K562 (cell line): ENCODE measurements at regions not wholly inside any gene's neighbourhood (a gene's known extent, or its start where the extent isn't known, plus 50 kb on each side); places are given as distances from the start of the nearest gene placed in this dataset.

Source experiments
- ATAC-seq: fragments of 200-7000 bp; cut with Tn5 transposase; 3 replicates; pipeline ENCODE4 v1.9.1; 2020; ENCODE audit warnings: moderate library complexity
- BruUV-seq: library from RNA; stranded (reverse); fragments of 400-500 nt; replicated peaks from 2 replicates; lab custom pipeline; 2021; lab: Mats Ljungman, UMichigan
- CTCF ChIA-PET: fragments of 300-600 bp; formaldehyde crosslinking; extraction: SDS; loops from one replicate; lab custom pipeline; 2021; ENCODE audit warnings: low intra/inter-chr PET ratio; lab: Yijun Ruan, JAX
- POLR2A ChIA-PET: fragments of 300-600, 350-650 bp; sonication (Branson Sonifier 250); formaldehyde crosslinking; extraction: SDS; loops from one replicate; lab custom pipeline; 2021; ENCODE audit warnings: antibody characterized with exemption, inconsistent platforms; lab: Yijun Ruan, JAX
- DNase-seq, 4 experiments: peaks; one replicate each; pipeline versions ENCODE4 v3.0.0 to v3.0.0-alpha.2; 2011 to 2018; ENCODE audit warnings: low spot score in 3 of 4, mixed read lengths in 3 of 4; ENCODE audit errors: extremely low read depth in 1 of 4
- FAIRE-seq: peaks from 2 replicates; lab custom pipeline; 2011; peaks lifted over from hg19 to GRCh38; lab: Jason Lieb, UNC
- H2AFZ ChIP-seq: 2 replicates; pipeline ENCODE4 v1.6.0; 2011; ENCODE audit warnings: low read depth, low read length, control low read depth, inconsistent platforms
- H3K27ac ChIP-seq: fragments of 200-600 bp; 3 replicates; pipeline ENCODE4 v1.8.0; 2011; ENCODE audit warnings: low read depth, mild to moderate bottlenecking, control low read depth, inconsistent platforms, low read length, moderate library complexity, mixed read lengths; ENCODE audit errors: extremely low read depth
- H3K27me3 ChIP-seq, 2 experiments: fragments of 300-600 bp in 1 of 2; 2 replicates in 1 of 2; 3 replicates in 1 of 2; pipeline versions ENCODE4 v1.6.0 to v1.8.0; 2011; ENCODE audit warnings: inconsistent platforms in 2 of 2, low read length in 2 of 2, mild to moderate bottlenecking in 1 of 2, mixed read lengths in 1 of 2, moderate library complexity in 1 of 2; ENCODE audit not compliant: control insufficient read depth in 2 of 2, insufficient read depth in 2 of 2
- H3K36me3 ChIP-seq: fragments of 300-600 bp; 3 replicates; pipeline ENCODE4 v1.8.0; 2011; ENCODE audit warnings: mild to moderate bottlenecking, low read length, inconsistent platforms; ENCODE audit not compliant: control insufficient read depth, insufficient read depth
- H3K4me1 ChIP-seq, 2 experiments: fragments of 200-600 bp in 1 of 2; replicated peaks in 1 of 2; 2 replicates in 1 of 2; 3 replicates in 1 of 2; pipeline versions ENCODE4 v1.5.1 to v1.8.0; 2011; ENCODE audit warnings: inconsistent platforms in 2 of 2, low read length in 2 of 2, mild to moderate bottlenecking in 1 of 2, mixed read lengths in 1 of 2, moderate library complexity in 1 of 2; ENCODE audit not compliant: control insufficient read depth in 2 of 2, insufficient read depth in 2 of 2
- H3K4me2 ChIP-seq: 2 replicates; pipeline ENCODE4 v1.6.1; 2011; ENCODE audit warnings: low read length, control low read depth, inconsistent platforms, mixed read lengths; ENCODE audit not compliant: insufficient read depth
- H3K4me3 ChIP-seq: fragments of 200-600 bp; sonication (generic), shearing (Covaris generic); 2 replicates; pipeline ENCODE4 v1.5.1; 2016; ENCODE audit warnings: control low read depth, inconsistent platforms
- H3K79me2 ChIP-seq: fragments of 200-600 bp; 3 replicates; pipeline ENCODE4 v1.8.0; 2011; ENCODE audit warnings: low read length, inconsistent platforms; ENCODE audit not compliant: control insufficient read depth, insufficient read depth
- H3K9ac ChIP-seq, 2 experiments: 2 replicates each; pipeline versions ENCODE4 v1.6.0 to v1.6.1; 2011; ENCODE audit warnings: low read depth in 2 of 2, low read length in 2 of 2, control low read depth in 1 of 2, inconsistent platforms in 1 of 2, mild to moderate bottlenecking in 1 of 2, mixed read lengths in 1 of 2; ENCODE audit not compliant: insufficient read depth in 1 of 2
- H3K9me1 ChIP-seq: one replicate; pipeline ENCODE4 v1.6.0; 2011; ENCODE audit warnings: inconsistent platforms, mild to moderate bottlenecking, low read length, moderate library complexity; ENCODE audit not compliant: control insufficient read depth, insufficient read depth
- H3K9me3 ChIP-seq: replicated peaks from 2 replicates; pipeline ENCODE4 v1.5.1; 2011; ENCODE audit warnings: low read depth, low read length, inconsistent platforms; ENCODE audit not compliant: control insufficient read depth, insufficient read depth
- H4K20me1 ChIP-seq: replicated peaks from 2 replicates; pipeline ENCODE4 v1.6.1; 2011; ENCODE audit warnings: low read length, inconsistent platforms, mixed read lengths; ENCODE audit not compliant: control insufficient read depth, insufficient read depth
- CBFA2T3 ChIP-seq: fragments of 450-650 bp; IDR thresholded peaks from 2 replicates; pipeline ENCODE4 v1.6.1; 2017
- MAZ ChIP-seq, 2 experiments: fragments of 450-650 bp in 1 of 2; sonication (generic) in 1 of 2; formaldehyde crosslinking; IDR thresholded peaks in 1 of 2; conservative IDR thresholded peaks in 1 of 2; 2 replicates each; pipeline versions ENCODE4 v1.4.0 to v1.5.0; 2020; ENCODE audit warnings: mild to moderate bottlenecking in 1 of 2, missing genetic modification reagents in 1 of 2
- NR2C1 ChIP-seq, 2 experiments: fragments of 450-650 bp; IDR thresholded peaks; 2 replicates each; pipeline ENCODE4 v1.6.1; 2017; ENCODE audit warnings: mild to moderate bottlenecking in 2 of 2, antibody characterized with exemption in 1 of 2, inconsistent platforms in 1 of 2, missing compliant biosample characterization in 1 of 2, missing genetic modification characterization in 1 of 2
- NR4A1 ChIP-seq, 2 experiments: fragments of 250-450 bp in 1 of 2; fragments of 450-650 bp in 1 of 2; sonication (Bioruptor Pico) in 1 of 2; IDR thresholded peaks; 2 replicates each; pipeline versions ENCODE4 v1.4.0 to v1.6.1; 2016 to 2020; ENCODE audit warnings: mild to moderate bottlenecking in 2 of 2, missing compliant biosample characterization in 1 of 2, missing genetic modification characterization in 1 of 2, moderate library complexity in 1 of 2
- PCBP2 ChIP-seq: fragments of 200-400 bp; formaldehyde crosslinking; IDR thresholded peaks from 2 replicates; pipeline ENCODE4 v1.6.1; 2018; ENCODE audit warnings: low read length, low read depth, mild to moderate bottlenecking, moderate library complexity; ENCODE audit not compliant: poor library complexity, severe bottlenecking
- PRMT5 ChIP-seq: sonication (generic); formaldehyde crosslinking; IDR thresholded peaks from 2 replicates; pipeline ENCODE4 v1.5.0; 2020; ENCODE audit warnings: missing genetic modification reagents
- SIX5 ChIP-seq, 2 experiments: IDR thresholded peaks; 2 replicates each; pipeline ENCODE4 v1.6.1; 2011; ENCODE audit warnings: low read length in 2 of 2, borderline replicate concordance in 1 of 2, low read depth in 1 of 2, mild to moderate bottlenecking in 1 of 2, moderate library complexity in 1 of 2; ENCODE audit not compliant: insufficient read depth in 1 of 2
- TAF9B ChIP-seq: fragments of 450-650 bp; IDR thresholded peaks from 2 replicates; pipeline ENCODE4 v1.6.1; 2018; ENCODE audit warnings: mild to moderate bottlenecking; ENCODE audit not compliant: partially characterized antibody
- ZNF311 ChIP-seq: fragments of 250-450 bp; sonication (Bioruptor Pico); IDR thresholded peaks from 2 replicates; pipeline ENCODE4 v1.4.0; 2020; ENCODE audit warnings: mild to moderate bottlenecking, moderate library complexity
- ZNF408 ChIP-seq: fragments of 250-450 bp; sonication (Bioruptor Pico); IDR thresholded peaks from 2 replicates; pipeline ENCODE4 v1.4.0; 2020; ENCODE audit warnings: low read depth, mild to moderate bottlenecking, moderate library complexity
- ZNF668 ChIP-seq: fragments of 250-450 bp; sonication (Bioruptor Pico); IDR thresholded peaks from 2 replicates; pipeline ENCODE4 v1.8.0; 2022; ENCODE audit warnings: mild to moderate bottlenecking, inconsistent platforms
- ZNF764 ChIP-seq: fragments of 250-450 bp; sonication (Bioruptor Pico); IDR thresholded peaks from 2 replicates; pipeline ENCODE4 v1.4.0; 2020; ENCODE audit warnings: low read depth, mild to moderate bottlenecking, moderate library complexity
- WGBS: fragments of 100-300 bp; shearing (Covaris generic); methylation state at CpG from one replicate; pipeline ENCODE4 v1.1.6; 2016; ENCODE audit warnings: low coverage, mixed read lengths; ENCODE audit not compliant: insufficient coverage; ENCODE audit errors: missing lambda C conversion rate; 5-methylcytosine and 5-hydroxymethylcytosine counted together
- in situ Hi-C: fragments of 300-500 bp; cut with MboI; formaldehyde crosslinking; loops from 4 replicates; pipeline ENCODE4 v1.15.0; 2018; ENCODE audit warnings: inconsistent platforms, mixed read lengths
- intact Hi-C: fragments of 100-400 bp; cut with micrococcal nuclease; formaldehyde crosslinking; loops from 2 replicates; pipeline ENCODE4 v1.14.2; 2022

GRCh38 chr9:106324591-106325280 lies 538.2 kb upstream of the ZNF462 start:
- Histone ChIP-seq H3K27me3 (no peaks in the 10 kb centered on the region), H3K36me3 (no peaks in the 10 kb centered on the region), H3K4me3 (no peak overlapping the region), H3K9me3 (no peaks in the 10 kb centered on the region), H3K9me1 (no peaks in the 10 kb centered on the region), H3K27ac (no peak overlapping the region), H3K9ac (no peak overlapping the region), H3K79me2 (no peaks in the 10 kb centered on the region), H2AFZ (no peak overlapping the region), H3K4me2 (no peak overlapping the region), H4K20me1 (no peaks in the 10 kb centered on the region)
- ChIA-PET POLR2A (interaction anchor here (0.5 kb wide), 1 partner anchor 305 kb away, joined by 3 read pairs; no protein-coding TSS in a partner anchor), CTCF (no interaction called here)
- whole genome bisulfite sequencing = 0% methylated on average over 7 of the region's 7 CpGs
- BruUV-seq = no TSS peak
- no peak for ATAC-seq
- no peak for FAIRE-seq
- in situ Hi-C loops = no loop called here
- intact Hi-C loops = no loop called here
- no peak for DNase-seq
- no peak for TF ChIP-seq SIX5 (IDR thresholded peaks at IDR 0.05; ENCODE audit: borderline replicate concordance in 1 of 2, insufficient read depth in 1 of 2, low read depth in 1 of 2, low read length in 2 of 2)
- no peak for TF ChIP-seq MAZ (CRISPR knock-in tag; conservative IDR thresholded peaks at IDR 0.05 in 1 of 2, IDR thresholded peaks at IDR 0.05 in 1 of 2)
- no peak for TF ChIP-seq NR4A1 (CRISPR knock-in tag; IDR thresholded peaks at IDR 0.05)
- no peak for TF ChIP-seq NR4A1 (tag; IDR thresholded peaks at IDR 0.05)
- no peak for TF ChIP-seq NR2C1 (IDR thresholded peaks at IDR 0.05)
- no peak for TF ChIP-seq NR2C1 (tag; IDR thresholded peaks at IDR 0.05)
- TF ChIP-seq PCBP2 = no peak
- TF ChIP-seq ZNF408 (CRISPR knock-in tag) = no peak
- no peak for TF ChIP-seq CBFA2T3
- TF ChIP-seq ZNF311 (CRISPR knock-in tag) = no peak
- TF ChIP-seq ZNF668 = no peak
- TF ChIP-seq ZNF764 (CRISPR knock-in tag) = no peak
- no peak for TF ChIP-seq TAF9B
- no peak for TF ChIP-seq PRMT5 (CRISPR knock-in tag)
- TF ChIP-seq, all 486 proteins: peak for 0
- H3K4me1 ChIP-seq = no peaks in the 10 kb centered on the region
